Right cardiac atrium (tissue), 5 donors: ENCODE measurements at regions not wholly inside any gene's neighbourhood (a gene's known extent, or its start where the extent isn't known, plus 50 kb on each side); places are given as distances from the start of the nearest gene placed in this dataset.
"Not testable (repeated sequence)": the region's sequence is repeated elsewhere in the genome, so short reads cannot be mapped to it uniquely, and the experiment has no call there.

Source experiments
- ATAC-seq, 2 donors: fragments of 200-7000 bp; cut with Tn5 transposase; one replicate each; pipeline versions ENCODE4 v1.8.0 to v1.9.1; 2020; ENCODE audit warnings: moderate library complexity in 2 of 2, mild to moderate bottlenecking in 1 of 2
- DNase-seq, 3 donors: peaks; one replicate each; pipeline ENCODE4 v3.0.0-alpha.2; 2020
- H3K27ac ChIP-seq: one replicate; pipeline ENCODE4 v1.5.1; 2013; ENCODE audit warnings: mild to moderate bottlenecking, low read length, control low read depth, moderate library complexity
- H3K27me3 ChIP-seq: one replicate; pipeline ENCODE4 v1.6.1; 2013; ENCODE audit not compliant: control insufficient read depth, insufficient read depth
- H3K4me1 ChIP-seq: one replicate; pipeline ENCODE4 v1.6.1; 2013; ENCODE audit warnings: low read length; ENCODE audit not compliant: control insufficient read depth, insufficient read depth
- H3K4me3 ChIP-seq: one replicate; pipeline ENCODE4 v1.5.1; 2013; ENCODE audit warnings: low read length, control low read depth
- H3K9me3 ChIP-seq: one replicate; pipeline ENCODE4 v1.6.1; 2013; ENCODE audit warnings: low read length; ENCODE audit not compliant: control insufficient read depth
- WGBS: extraction: QIAGEN DNeasy Blood & Tissue Kit; methylation state at CpG from one replicate; pipeline ENCODE4 v1.1.7; 2013; 5-methylcytosine and 5-hydroxymethylcytosine counted together
- intact Hi-C, 4 donors: fragments of 100-400 bp; cut with DNase I; formaldehyde crosslinking; loops; one replicate each; pipeline versions ENCODE4 v1.11.0 to v1.14.0; 2022 to 2023
- donor health status: healthy with polysubstance abuse.
- donor health status: DM: no; HTN: yes; CAD: no.
- donor health status: DM: no; HTN: no; CAD: no.
- donor health status: DM: no; HTN: yes; CAD: no; lungs with severe emphysema.
- donor health status: DM: yes; HTN: yes; CAD: no.

- H3K9me3 ChIP-seq, intact Hi-C loops, H3K4me3 ChIP-seq, H3K27ac ChIP-seq, ATAC-seq, H3K27me3 ChIP-seq, H3K4me1 ChIP-seq, DNase-seq: not testable (repeated sequence)
- 50% methylated on average over 2 of the region's 5 CpGs for WGBS
Measured at GRCh38 chr2:111503844-111504570, 380.0 kb downstream of the ANAPC1 start.

GRCh38 chr2:111504571-111504942 lies 379.4 kb downstream of the ANAPC1 start:
- intact Hi-C loops, H3K9me3 ChIP-seq, ATAC-seq, DNase-seq, H3K4me1 ChIP-seq, H3K4me3 ChIP-seq, H3K27me3 ChIP-seq, H3K27ac ChIP-seq: not testable (repeated sequence)
- 74% methylated on average over 1 of the region's 2 CpGs for WGBS

- H3K4me1 ChIP-seq, ATAC-seq, H3K4me3 ChIP-seq, H3K27me3 ChIP-seq, H3K27ac ChIP-seq, DNase-seq, H3K9me3 ChIP-seq, intact Hi-C loops: not testable (repeated sequence)
- 95% methylated on average over 5 of the region's 5 CpGs for WGBS
Measured at GRCh38 chr2:111505267-111505666, 378.7 kb downstream of the ANAPC1 start.

DNA sequence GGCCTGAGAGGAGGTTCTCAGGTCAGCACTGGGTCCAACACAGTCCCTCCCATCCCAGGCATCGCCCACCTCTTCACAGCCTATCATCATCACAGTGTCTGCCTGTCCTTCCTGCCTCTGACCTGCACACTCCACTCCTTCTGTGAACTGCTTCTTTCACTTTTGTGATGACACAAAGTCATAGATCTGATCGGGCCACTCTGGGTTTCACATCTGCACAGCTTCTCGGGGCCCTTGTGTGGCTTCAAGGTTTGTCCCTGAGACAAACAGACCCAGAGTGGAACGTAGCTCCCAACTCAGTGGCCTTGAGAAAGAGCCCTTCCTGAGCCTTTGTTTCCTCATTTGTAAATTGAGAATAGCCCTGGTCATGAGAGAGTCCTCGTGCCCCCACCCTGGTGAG lies 377.1 kb downstream of the ANAPC1 start:
- H3K4me3 ChIP-seq, H3K4me1 ChIP-seq, ATAC-seq, H3K27ac ChIP-seq, DNase-seq, H3K9me3 ChIP-seq, H3K27me3 ChIP-seq, intact Hi-C loops: not testable (repeated sequence)
- WGBS, result 86% methylated on average over 4 of the region's 5 CpGs

DNA sequence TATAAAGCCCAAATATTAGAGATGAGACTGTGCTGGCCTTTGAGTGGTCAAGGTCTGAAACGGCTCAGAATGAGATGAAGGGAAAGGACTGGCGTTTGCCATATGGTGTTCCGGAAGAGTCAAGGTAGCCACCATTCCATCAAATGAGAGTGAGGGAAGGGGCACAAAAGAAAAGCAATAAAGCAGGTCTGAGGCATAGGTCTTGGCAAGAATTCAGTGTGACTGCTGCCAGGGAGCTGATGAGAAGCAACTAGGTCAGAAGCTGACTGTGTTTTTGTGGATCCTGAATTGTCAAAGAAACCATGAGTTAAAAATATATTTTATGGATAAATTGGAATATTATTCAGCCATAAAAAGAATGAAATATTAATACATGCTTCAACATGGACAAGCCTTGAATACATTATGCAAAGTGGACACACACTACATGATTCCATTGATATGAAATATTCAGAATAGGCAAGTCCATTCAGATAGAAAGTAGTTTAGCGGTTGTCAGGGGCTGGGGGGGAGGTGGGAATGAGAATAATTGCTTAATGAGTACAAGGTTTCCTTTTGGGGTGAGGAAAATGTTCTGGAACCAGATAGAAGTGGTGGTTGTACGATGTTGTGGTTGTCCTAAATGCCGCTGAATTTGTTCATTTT lies 374.6 kb downstream of the ANAPC1 start:
- WGBS, result 93% methylated on average over 6 of the region's 6 CpGs
- H3K9me3 ChIP-seq, H3K27ac ChIP-seq, H3K27me3 ChIP-seq, H3K4me3 ChIP-seq, ATAC-seq, intact Hi-C loops, H3K4me1 ChIP-seq, DNase-seq: not testable (repeated sequence)

DNA sequence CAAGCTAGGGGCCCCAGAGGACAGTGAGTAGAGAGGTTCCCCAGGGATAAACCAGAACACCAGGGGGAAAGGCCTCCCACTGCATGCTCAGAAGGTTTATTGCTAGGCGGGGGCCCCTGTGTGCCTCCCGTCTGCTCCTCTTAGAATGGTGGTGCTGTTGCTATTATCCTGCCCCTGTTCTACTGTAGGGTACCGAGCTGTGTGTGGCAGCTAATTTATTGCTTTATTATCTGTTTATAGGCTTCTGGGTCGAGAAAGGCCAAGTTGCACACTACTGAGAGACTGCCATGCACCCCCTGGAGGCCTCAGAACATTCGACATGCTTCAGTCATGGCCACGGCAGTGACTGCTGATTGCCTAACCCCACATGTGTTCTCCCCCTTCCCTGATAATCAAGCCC lies 373.6 kb downstream of the ANAPC1 start:
- ATAC-seq, H3K9me3 ChIP-seq, intact Hi-C loops, H3K4me1 ChIP-seq, H3K27me3 ChIP-seq, DNase-seq, H3K27ac ChIP-seq, H3K4me3 ChIP-seq: not testable (repeated sequence)
- WGBS, result 93% methylated on average over 5 of the region's 6 CpGs

DNA sequence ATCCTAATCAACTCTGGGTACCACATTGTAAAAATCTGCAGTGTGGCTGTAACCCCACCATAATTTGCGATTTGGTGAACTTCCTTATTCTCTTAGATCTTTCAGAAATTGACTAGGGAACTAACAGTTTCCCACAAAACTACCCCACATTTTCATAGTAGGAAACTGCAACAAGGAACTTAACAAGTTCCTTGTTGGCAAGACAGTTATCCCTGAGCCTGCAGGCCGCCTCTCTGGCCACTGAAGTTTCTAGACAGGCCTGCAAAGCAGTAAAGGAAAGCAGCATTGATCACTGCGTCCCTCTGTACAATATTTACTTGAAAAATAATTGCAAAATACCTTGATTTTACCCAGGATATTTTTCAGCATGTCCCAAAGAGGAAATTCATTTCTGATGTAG lies 372.9 kb downstream of the ANAPC1 start:
- H3K9me3 ChIP-seq, H3K27me3 ChIP-seq, H3K4me1 ChIP-seq, intact Hi-C loops, ATAC-seq, H3K4me3 ChIP-seq, H3K27ac ChIP-seq: not testable (repeated sequence)
- WGBS, result 84% methylated on average over 3 of the region's 3 CpGs
- peak in 1 of 3 donors; percentile 38 for DNase-seq

- H3K4me1 ChIP-seq, DNase-seq, H3K4me3 ChIP-seq, H3K9me3 ChIP-seq, H3K27ac ChIP-seq, H3K27me3 ChIP-seq, intact Hi-C loops: not testable (repeated sequence)
- WGBS, result 50% methylated on average over 2 of the region's 3 CpGs
- ATAC-seq, result peak in 1 of 2 donors; percentile 56
Measured at GRCh38 chr2:111512378-111512777, 371.6 kb downstream of the ANAPC1 start.

- ATAC-seq, DNase-seq, intact Hi-C loops, H3K9me3 ChIP-seq, H3K27ac ChIP-seq, H3K27me3 ChIP-seq, H3K4me1 ChIP-seq, H3K4me3 ChIP-seq: not testable (repeated sequence)
- 91% methylated on average over 3 of the region's 4 CpGs for WGBS
Measured at GRCh38 chr2:111514138-111514537, 369.9 kb downstream of the ANAPC1 start.

DNA sequence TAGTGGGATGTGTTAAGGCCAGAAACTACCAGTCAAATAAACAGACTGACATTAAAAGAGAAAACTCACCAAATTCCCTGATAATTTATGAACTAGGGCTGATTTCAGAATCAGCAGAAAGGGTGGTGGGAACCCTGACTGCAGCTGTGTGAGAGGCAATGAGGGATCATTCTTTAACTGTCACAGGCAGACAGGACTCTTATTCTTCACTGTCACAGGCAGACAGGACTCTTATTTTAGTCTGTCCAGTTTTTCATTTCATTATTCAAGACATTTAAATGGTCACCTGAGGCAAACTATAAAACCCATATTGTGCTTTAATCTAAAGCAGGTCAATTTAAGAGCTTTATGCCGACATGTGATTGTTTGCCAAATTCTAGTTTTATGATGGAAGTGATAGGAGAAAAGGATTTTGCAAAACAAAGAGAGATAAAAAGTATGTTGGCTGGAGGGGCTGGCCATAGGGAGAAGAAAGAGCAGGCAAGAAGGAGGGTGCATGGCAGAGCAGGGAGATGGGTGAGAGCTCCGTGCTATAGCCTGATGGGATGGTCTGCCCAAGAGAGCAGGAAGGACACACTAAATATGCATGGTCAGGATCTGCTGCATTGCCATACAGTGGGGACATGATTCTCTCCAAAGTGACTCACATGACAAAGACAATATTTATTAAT lies 366.8 kb downstream of the ANAPC1 start:
- intact Hi-C loops, H3K9me3 ChIP-seq, DNase-seq, H3K4me3 ChIP-seq, H3K27ac ChIP-seq, H3K4me1 ChIP-seq, ATAC-seq, H3K27me3 ChIP-seq: not testable (repeated sequence)
- WGBS, result 79% methylated on average over 1 of the region's 2 CpGs

DNA sequence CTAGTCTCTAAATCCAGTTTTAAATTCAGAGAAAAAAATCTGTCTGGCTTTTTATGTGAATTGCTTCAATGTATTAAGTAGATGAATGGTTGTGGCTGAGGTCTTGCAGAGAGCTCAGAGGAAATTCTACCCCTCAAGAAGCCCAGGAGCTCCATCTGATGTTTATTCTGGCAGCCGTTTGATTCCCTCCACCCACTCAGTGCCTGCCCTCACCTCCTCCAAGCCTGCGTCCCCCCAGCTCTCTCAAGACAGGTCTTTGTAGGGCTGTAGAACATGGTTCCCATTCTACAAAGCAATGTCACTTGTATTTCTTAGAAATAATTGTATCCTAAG lies 366.3 kb downstream of the ANAPC1 start:
- H3K4me1 ChIP-seq, ATAC-seq, H3K4me3 ChIP-seq, intact Hi-C loops, DNase-seq, H3K9me3 ChIP-seq, H3K27ac ChIP-seq, H3K27me3 ChIP-seq: not testable (repeated sequence)
- 66% methylated on average over 2 of the region's 2 CpGs for WGBS
